Epithelial cell of prostate (primary cell): ENCODE measurements at regions not wholly inside any gene's neighbourhood (a gene's known extent, or its start where the extent isn't known, plus 50 kb on each side); places are given as distances from the start of the nearest gene placed in this dataset.
"Not testable (repeated sequence)": the region's sequence is repeated elsewhere in the genome, so short reads cannot be mapped to it uniquely, and the experiment has no call there.

Experiments used
- DNase-seq: peaks from one replicate; pipeline ENCODE4 v3.0.0-alpha.2; 2011; ENCODE audit warnings: low read depth, low spot score
- H3K27ac ChIP-seq: fragments of 450-650 bp; 2 replicates; pipeline ENCODE4 v1.5.1; 2017; ENCODE audit warnings: mild to moderate bottlenecking

DNA sequence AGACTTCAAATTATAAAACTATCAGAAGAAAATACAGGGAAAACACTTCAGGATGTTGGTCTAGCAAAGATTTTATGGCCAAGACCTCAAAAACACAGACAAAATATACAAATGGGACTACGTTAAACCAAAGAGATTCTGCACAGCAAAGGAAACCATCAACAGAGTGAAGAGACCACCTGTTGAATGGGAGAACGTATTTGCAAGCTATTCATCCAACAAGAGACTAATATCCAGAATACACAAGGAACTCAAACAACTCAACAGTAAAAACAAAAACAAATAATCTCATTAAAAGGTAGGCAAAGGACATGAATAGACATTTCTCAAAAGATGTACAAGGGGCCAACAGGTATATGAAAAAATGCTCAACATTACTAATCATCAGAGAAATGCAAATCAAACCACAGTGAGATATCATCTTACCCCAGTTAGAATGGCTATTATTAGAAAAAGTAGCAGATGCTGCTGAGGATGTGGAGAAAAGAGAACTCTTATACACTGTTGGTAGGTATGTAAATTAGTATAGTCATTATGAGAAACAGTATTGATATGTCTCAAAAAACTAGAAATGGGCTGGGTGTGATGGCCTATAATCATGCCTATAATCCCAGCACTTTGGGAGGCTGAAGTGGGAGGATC is 112.6 kb downstream of the LRIG2 start:
- DNase-seq: no peak

DNA sequence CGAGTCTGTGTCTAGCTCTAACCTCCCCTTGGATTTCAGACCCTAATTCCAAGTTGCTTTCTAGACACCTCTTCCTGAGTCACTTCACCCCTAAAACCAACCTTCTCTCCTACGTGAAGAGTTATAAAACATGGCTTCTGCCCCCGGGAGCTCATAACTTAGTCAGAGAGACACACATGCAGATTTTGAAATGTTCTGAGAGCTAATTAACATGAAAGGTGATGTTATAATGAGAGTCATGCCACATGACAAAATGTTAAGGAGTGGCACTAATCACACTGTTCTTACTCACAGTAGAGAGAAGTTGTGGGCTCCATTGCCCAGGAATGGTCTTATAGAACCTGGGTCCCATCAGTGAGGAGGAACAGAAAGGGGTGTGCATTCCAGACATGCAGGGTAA is 117.1 kb downstream of the LRIG2 start:
- H3K27ac ChIP-seq: no peak overlapping the region
- no peak for DNase-seq

More for the DNA sequence above, 112.6 kb downstream of the LRIG2 start:
- no peak overlapping the region for H3K27ac ChIP-seq

DNA sequence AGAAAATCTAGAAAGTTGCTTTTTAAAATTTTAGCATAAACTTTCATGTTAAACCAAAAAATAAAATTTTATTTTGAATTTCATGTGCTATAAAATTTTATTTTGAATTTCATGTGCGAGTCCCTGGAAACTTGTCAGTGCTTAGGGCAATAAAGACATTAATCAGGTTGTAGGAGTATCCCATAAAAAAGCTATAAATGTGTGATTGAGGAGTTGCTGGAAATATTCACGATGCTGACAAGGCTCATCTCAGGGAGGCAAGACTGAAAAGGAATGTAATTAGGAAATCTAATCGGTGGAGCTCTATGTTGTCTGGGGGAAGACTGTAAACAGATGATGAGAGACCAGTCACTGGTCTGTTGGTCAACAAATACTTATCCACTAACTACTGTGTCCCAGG is 117.9 kb downstream of the LRIG2 start:
- DNase-seq: no peak
- H3K27ac ChIP-seq: peak overlapping the region; percentile 25

DNA sequence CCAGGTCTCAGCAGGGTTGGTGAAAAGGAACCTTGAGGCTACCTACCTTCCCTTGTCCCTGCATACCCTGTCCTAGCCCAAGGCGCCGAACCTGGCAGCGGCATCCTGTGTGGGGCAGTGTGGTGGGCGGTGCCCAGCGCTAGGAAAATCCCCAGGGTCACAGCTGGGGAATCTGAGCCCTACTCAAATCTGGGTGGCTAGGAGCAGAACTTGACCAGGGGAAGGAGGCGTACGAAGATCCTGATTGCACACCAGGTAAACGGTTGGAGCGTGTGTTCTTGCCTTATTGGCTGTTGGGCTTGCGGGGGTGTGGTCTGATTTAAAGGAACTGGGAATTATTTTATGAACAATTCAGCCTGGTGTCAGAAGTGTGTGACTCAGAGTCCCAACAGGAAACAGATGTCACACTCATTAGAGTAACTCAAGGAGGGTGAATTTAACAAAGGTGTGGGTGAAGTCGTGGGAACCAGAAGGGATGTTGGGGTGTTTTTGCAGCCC is 118.6 kb downstream of the LRIG2 start:
- H3K27ac ChIP-seq: peak overlapping the region; percentile 25
- peak; percentile 36 for DNase-seq

DNA sequence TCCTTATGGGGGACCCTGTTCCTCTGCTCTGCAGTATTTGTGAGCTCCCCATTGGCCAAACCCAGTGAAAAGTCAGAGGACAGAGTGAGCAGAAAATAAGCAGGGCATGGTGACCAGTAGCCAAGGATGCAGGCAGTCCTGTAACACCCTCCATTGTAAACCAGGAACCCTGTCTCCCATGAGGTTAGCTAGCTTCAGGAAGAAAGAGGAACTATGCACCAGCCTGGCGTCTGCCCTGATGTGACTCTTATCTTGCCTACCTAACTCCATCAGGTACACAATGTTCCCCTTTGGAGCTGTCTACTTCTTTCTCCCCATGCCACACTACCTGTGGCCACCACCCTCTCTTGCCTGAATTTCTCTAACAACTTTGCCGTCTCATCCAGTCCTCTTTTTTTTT is 119.2 kb downstream of the LRIG2 start:
- no peak for DNase-seq
- peak overlapping the region; percentile 25 for H3K27ac ChIP-seq

DNA sequence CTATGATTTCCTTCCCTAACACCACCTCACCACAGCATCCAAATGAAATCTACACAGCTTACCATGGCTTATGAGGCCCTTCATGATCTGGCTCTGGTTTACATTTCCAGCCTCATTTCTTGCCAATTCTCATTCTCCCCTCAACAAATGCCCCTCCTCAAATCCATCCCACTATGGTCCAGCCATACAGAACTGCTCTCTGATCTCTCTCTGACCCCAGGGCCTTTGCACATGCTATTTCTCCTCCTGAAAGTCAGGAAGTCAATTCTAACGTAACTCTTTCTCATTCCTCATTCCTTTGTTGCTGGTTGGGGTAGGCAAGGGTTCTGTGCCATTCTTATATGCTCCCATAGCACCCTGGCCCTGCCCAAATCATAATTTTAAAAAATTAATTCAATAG is 120.0 kb downstream of the LRIG2 start:
- no peak overlapping the region for H3K27ac ChIP-seq
- no peak for DNase-seq

DNA sequence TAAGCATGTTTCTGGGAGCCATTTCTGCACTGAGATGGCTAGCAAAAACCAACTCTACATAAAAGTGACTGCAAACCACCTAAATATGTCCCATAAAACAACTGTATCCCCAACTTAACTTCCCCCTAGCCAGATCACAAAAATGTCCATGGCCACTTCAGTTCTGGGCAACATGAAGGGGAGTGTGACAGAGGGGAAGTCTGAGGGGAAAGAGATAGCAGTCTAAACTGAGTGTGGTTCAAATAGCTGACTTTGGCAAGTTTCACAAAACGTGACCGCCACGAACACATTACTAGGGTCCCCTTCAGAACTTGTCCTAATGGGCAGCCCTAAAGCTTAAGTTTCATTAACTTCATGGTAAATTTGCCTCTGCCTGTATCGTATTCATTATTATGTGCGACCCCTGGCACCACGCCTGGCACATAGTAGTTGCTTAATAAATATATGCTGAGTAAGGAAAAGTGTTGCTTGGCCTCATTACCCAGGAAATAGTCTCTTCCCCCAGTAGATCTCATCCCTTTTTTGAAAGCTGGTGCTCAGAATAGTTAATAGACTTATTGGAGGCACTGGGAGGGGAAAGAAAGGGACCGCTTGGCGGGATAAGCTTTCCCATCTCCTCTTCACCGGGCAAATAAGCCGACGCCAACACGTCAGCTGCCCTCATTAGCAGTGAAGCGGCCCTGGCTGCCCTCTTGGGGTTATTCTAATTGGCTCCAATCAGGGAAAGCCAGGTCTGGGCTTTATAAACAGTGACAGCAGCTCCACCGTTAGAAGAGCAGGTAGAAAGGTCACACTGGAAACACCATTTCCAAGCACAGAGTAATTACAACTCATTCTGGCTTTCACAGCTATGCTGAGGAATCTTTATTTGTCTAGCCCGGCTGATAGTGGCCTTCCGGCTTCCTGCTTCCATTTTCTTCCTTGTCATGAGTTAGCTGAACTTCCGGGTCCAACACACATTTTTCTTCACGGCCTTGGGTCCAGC is 122.1 kb downstream of the LRIG2 start:
- no peak overlapping the region for H3K27ac ChIP-seq
- DNase-seq: no peak

DNA sequence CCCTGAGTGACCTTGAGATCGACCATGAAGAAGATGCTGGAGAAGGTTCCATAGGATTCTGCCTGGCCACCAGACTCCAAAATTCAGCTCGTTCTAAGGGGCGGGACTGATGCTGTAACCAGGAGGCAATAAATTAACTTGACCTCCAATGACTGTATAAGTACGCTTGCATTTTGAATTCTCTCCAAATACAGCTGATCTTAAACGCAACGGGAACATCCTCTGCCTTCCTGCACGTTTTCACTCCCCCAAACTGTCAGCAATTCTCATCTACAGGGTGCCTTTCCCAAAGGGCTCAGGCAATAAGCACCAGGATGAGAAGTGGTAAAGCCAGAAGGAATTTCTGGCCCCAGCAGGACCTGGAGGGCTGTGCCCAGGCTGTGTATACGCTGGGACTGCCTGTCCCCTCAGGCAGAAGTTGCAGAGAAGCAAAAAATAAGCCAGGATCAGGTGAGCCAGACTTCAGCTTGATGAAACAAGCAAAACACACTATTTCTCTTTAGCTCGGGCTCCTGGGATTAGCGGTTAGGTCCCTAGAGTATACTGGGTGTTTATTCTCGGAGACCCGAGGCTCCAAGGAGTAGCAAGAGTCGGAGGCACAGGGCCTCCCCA is 124.8 kb downstream of the LRIG2 start:
- H3K27ac ChIP-seq: no peak overlapping the region
- DNase-seq: no peak

DNA sequence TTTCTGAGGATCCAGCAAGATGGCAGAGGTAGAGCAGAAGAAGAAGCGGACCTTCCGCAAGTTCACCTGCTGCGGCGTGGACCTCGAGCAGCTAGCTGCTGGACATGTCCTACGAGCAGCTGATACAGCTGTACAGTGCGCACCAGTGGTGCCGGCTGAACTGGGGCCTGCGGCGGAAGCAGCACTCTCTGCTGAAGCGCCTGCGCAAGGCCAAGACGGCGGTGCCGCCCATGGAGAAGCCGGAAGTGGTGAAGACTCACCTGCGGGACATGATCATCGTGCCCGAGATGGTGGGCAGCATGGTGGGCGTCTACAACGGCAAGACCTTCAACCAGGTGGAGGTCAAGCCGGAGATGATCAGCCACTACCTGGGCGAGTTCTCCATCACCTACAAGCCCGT is 125.8 kb downstream of the LRIG2 start:
- no peak overlapping the region for H3K27ac ChIP-seq
- no peak for DNase-seq

DNA sequence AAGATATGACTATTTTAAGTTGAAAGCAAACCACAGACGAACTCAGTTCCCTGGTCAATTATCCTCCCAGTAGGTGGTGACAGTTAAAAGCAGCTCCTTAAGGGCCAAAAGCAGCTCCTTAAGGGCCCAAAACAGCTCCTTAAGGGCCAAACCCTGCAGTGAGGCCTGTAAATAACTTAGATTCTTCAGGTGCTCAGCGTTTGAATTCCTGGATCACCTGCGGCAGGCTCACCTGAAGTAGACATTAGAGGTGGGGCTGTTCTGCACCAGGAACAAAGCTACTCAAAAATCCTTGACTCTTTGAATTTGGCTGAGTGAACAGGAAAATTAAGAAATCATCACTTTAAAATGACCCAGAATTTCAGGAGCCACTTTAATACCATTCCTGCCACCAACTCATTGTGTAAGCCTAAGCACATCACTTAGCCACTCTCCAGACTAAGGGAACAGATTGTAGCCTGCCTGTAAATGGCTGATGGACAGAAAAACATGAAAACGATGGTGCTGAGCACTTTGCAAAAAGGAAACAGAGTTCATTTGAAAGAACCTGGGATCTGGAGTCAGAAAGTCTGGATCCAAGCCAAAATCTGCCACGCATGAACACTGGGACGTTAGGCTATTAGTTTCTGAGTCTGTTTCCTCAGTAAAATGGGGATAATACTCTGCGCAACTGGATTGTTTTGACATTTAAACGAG is 126.9 kb downstream of the LRIG2 start:
- peak overlapping the region; percentile 9 for H3K27ac ChIP-seq
- no peak for DNase-seq

DNA sequence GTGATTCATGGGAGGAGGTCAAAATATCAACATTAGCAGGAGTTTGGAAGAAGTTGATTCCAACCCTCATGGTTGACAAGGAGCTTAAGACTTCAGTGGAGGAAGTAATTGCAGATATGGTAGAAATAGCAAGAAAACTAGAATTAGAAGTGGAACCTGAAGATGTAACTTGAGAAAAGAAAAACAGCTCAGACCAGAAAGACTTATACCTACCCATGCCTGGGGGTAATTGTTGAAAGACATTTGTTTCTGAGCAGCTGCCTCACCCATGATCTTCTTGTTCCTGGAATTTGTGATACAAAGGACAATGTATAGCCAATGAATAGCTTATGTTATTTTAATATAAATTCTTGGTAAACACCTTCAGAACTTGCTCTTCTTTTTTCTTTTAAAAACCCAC is 128.6 kb downstream of the LRIG2 start:
- DNase-seq: no peak
- H3K27ac ChIP-seq: no peak overlapping the region

DNA sequence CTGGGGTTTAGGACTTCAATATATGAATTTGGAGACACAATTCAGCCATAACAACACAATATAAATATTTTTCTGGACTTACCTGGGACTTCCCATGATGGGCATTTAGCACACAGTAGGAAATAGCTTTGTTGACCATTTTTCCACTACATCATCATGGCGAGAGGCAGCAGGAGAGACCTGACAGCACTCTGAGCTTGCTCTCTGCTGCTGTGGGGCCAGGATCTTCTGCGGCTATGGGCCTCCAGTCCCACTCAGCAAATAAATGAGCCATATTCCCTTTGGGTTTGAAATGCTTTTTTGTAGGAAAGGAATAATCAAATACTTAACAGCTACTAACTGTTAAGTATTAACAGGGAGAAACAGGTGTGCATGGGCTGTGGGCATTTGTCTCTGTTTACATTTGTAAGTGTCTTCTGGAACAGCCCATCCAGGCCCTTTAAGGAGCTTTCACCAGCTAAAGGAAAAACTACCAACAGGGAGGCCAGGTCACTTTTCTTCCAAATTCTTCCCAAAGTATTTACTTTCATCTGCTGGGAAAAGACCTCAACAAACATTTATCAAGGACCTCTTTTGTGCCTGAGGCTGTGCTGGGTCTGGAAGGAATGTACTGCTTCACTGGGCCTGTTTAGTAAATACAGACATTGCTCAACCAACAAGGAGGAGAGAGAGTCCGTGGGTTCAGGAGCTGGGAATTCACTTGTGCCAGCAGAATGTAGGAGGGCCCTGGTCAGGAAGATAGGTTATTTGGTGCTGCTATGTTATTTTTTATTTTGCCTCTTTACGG is 133.2 kb downstream of the LRIG2 start:
- no peak overlapping the region for H3K27ac ChIP-seq
- no peak for DNase-seq

DNA sequence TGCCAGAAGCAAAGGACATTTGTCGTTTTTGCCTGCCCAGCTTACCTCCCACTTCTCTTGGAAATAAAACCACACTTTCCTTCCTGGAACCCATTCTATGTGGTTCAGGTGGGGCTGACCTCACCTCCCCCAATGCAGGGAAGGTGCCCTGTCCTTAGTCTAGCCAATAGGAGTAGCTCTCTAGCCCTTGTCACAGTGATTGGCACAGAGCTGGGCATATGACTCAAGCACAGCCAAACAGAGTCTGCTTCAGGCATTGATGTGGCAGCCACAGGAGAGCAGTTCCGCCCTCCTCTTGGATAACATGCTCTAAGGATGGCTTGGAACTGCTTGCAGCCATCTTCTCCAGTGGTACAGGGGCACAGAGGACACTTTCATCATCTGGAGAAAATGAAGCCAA is 134.0 kb downstream of the LRIG2 start:
- DNase-seq: no peak
- no peak overlapping the region for H3K27ac ChIP-seq

DNA sequence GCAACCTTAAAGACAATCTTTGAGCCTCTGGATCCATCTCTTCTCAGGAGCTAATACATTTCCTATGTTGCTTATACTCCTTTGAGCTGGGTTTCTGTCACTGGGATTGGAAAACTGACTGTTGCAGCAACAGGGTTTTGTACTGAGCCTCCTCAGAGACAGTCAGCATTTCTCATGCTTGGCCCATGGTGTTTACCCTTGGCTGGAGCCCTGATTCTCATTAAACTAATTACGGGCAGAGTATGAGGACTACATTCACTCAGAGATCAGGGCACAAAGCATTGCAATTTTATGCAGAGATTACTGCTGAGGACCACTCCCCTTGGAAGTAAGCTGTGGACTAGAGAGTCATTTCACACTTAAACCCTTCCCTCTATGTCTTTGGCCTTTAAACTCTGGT is 134.5 kb downstream of the LRIG2 start:
- no peak overlapping the region for H3K27ac ChIP-seq
- no peak for DNase-seq

DNA sequence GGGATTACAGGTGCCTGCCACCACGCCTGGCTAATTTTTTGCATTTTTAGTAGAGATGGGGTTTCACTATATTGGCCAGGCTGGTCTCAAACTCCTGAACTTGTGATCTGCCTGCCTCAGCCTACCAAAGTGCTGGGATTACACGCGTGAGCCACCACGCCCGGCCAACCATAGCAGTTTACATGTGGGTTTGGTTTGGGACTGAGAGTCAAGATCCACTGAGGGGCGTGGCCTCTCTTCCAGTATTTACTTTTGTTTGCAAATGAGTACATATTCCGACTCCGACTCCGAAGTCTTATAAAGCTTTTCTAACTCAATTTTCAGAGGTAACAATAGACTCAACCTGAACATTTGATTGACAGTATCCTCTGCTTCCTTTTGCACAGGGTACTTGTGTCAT is 135.4 kb downstream of the LRIG2 start:
- not testable (repeated sequence) for DNase-seq, H3K27ac ChIP-seq

DNA sequence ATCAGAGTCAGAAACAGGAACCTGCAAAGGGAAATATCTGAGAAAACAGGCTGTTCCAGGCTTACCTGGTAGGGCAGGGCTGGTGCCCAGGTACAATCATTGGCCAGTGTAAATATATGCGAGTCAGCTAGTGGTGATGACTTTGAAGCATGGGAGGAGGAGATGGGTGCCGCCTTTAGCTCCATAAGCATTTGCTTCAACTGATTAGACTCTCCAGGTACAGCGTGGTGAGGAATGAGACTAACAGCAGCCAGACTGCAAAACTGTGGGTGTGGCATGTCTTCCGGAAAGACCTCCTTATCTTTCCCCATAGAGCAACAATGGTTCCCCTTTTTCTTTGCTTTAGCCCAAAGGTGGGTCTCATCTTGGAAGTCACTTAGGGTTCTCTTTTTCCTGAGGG is 137.2 kb downstream of the LRIG2 start:
- DNase-seq: no peak

DNA sequence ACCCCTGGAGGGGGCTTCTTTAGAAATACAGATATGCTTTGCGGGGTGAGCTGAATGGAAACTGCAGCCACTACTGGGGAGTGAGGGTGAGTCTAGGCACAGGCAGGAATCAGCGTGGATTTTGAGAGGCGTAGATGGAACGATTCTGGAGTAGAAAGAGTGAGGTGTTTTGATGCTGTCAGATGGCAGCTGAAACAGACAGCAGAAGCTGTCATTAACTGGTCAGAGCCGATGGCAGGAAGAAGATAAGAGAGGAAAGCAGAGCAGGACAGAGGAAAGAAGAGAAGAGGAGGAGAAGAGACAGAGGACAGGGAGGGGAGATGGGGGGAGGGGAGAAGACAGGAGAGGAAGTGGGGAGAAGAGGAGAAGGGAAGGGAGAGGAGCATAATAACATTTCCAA is 138.5 kb downstream of the LRIG2 start:
- DNase-seq: no peak
- H3K27ac ChIP-seq: no peak overlapping the region

More for the DNA sequence above, 137.2 kb downstream of the LRIG2 start:
- no peak overlapping the region for H3K27ac ChIP-seq

DNA sequence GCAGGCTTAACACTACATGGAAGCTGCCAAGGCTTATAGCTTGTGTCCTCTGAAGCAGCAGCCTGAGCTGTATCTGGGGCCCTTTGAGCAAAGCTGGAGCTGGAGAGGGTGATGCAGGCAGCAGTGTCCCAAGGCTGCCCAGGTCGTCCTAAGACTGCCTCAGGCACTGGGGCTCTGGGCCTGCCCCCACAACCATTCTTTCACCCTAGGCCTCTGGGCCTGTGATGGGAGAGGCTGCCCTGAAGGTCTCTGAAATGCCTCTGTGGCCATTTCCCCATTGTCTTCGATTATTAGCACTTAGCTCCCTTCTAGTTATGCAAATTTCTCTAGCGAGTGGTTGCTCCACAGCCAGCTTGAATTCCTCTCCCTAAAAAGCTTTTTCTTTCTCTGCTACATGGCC is 142.0 kb downstream of the LRIG2 start:
- no peak overlapping the region for H3K27ac ChIP-seq
- DNase-seq: no peak

DNA sequence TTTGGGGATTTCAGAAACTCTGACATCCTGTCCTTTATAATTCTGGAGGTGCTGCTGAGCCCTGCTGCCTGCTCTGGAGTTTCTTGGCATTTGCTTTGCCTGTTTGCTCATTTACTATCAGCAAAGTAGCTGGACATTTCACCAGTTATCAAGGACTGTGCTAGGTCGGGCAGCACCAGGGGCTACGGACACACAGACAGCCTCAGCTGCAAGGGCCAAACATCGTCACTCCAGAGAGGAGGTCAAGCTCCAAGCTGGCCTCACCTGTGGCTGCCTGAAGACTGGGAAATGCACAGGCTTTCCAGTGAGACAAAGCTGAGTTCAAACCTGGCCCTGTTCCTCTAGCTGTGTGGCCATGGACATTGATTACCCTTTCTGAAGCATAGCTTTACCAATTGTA is 143.7 kb downstream of the LRIG2 start:
- no peak overlapping the region for H3K27ac ChIP-seq
- no peak for DNase-seq
